Natural killer cell treated with Interleukin-12 subunit alpha and Interleukin-12 subunit beta and Interleukin-15 and Interleukin-18, amount 100 ng/mL, for 72 hours (primary cell): ENCODE measurements at regions not wholly inside any gene's neighbourhood (a gene's known extent, or its start where the extent isn't known, plus 50 kb on each side); places are given as distances from the start of the nearest gene placed in this dataset.

Source experiments
- ATAC-seq, 2 donors: fragments of 150-1000 bp; cut with Tn5 transposase in 1 of 2; sonication (Bioruptor Pico), chemical (Tn5 transposase) in 1 of 2; 2 replicates each; pipeline ENCODE4 v1.10.0; 2021
- DNase-seq: peaks from one replicate; pipeline ENCODE4 v3.0.0; 2022; ENCODE audit warnings: low spot score
- H3K27ac Mint-ChIP-seq, 2 donors: 1 replicate in 1 of 2; 2 replicates in 1 of 2; pipeline ENCODE4 v1.8.0; 2022; ENCODE audit warnings: mixed read lengths in 2 of 2, mild to moderate bottlenecking in 1 of 2, moderate library complexity in 1 of 2
- H3K27me3 Mint-ChIP-seq, 2 donors: 1 replicate in 1 of 2; 2 replicates in 1 of 2; pipeline ENCODE4 v1.8.0; 2022; ENCODE audit warnings: mixed read lengths in 2 of 2
- H3K36me3 Mint-ChIP-seq: one replicate; pipeline ENCODE4 v1.8.0; 2022; ENCODE audit warnings: mixed read lengths
- H3K4me1 Mint-ChIP-seq, 2 donors: 1 replicate in 1 of 2; 2 replicates in 1 of 2; pipeline ENCODE4 v1.8.0; 2022; ENCODE audit warnings: low read depth in 2 of 2, mixed read lengths in 2 of 2, mild to moderate bottlenecking in 1 of 2
- H3K4me3 Mint-ChIP-seq: one replicate; pipeline ENCODE4 v1.8.0; 2022; ENCODE audit warnings: mixed read lengths
- H3K9me3 Mint-ChIP-seq: 2 replicates; pipeline ENCODE4 v1.8.0; 2022; ENCODE audit warnings: mixed read lengths

DNA sequence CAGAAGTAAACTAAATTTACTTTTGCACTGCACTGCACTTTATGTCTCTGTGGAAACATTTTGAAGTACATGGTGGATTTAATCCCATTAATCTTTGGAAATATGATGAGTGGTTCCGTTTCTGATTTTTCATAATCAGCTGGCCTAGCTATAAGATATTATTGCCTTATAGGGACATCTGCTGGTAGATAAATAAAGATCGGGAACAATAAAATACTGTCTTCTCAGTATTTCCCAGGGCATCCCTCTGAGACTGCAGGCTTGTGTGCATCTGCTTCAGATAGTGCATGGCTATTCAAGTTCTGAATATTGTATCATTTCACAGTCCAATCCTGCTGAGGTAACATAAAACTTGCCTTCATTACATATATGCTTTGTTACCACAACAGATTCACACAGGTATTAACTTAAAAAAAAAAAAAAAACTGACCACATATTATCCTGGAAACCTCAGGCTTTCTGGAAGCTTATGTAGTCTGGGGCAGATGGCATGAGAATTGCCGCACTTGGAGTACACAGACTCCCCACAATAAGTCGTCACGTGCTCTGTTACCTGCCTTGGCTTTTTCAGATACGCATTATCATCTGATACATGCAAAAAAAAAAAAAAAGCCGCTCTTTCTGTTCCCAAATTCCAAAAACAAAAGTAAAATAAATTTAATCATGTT lies 330.8 kb upstream of the AGTR1 start:
- no peak overlapping the region for H3K4me3 Mint-ChIP-seq
- no peaks in the 10 kb centered on the region for H3K4me1 Mint-ChIP-seq
- no peaks in the 10 kb centered on the region for H3K36me3 Mint-ChIP-seq
- no peak for DNase-seq
- peaks cover 2% of the 10 kb centered on the region for H3K9me3 Mint-ChIP-seq
- H3K27ac Mint-ChIP-seq = no peak overlapping the region
- H3K27me3 Mint-ChIP-seq = no peaks in the 10 kb centered on the region
- no peak for ATAC-seq

DNA sequence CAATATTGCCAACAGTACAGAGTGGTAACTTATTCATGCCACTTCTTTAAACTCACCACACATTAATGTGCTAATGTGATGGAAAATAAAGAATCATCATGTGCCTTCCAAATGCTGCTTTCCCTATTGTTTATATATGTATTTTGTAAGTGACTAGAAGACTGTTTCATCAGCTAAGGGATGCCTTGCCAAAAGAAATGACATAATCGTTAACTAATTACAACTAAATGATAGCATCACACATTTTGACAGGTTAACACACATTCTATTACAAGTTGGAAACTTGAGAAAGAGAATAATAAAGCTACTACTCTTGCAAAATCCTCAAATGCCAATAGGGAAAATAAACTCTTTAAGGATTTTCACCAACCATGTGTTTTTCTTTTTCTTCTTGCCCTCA lies 329.9 kb upstream of the AGTR1 start:
- Mint-ChIP-seq H3K27ac (no peak overlapping the region), H3K9me3 (peaks cover 2% of the 10 kb centered on the region), H3K36me3 (no peaks in the 10 kb centered on the region), H3K27me3 (no peaks in the 10 kb centered on the region), H3K4me1 (no peaks in the 10 kb centered on the region), H3K4me3 (no peak overlapping the region)
- no peak for DNase-seq
- no peak for ATAC-seq

DNA sequence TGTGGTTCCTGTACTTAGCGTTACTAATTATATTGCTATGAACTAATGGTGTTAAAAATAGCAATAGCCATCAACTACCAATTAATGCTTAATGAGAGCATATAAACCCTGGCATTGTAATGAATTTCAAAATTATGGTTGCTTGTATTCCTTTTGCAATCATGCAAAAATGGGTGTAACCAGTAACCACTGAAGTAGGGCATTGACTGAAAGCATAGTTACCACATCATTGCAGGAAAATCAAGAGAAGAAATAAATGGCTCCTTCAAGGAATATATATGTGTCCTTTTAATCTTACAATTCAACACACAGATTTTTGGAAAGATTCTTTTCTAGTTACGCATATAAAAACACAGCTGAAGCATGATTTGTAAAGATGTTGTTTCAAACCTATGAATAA lies 328.3 kb upstream of the AGTR1 start:
- no peak for ATAC-seq
- no peak for DNase-seq
- Mint-ChIP-seq H3K4me3 (no peak overlapping the region), H3K4me1 (no peaks in the 10 kb centered on the region), H3K27me3 (no peaks in the 10 kb centered on the region), H3K9me3 (peaks cover 2% of the 10 kb centered on the region), H3K27ac (no peak overlapping the region), H3K36me3 (no peaks in the 10 kb centered on the region)

DNA sequence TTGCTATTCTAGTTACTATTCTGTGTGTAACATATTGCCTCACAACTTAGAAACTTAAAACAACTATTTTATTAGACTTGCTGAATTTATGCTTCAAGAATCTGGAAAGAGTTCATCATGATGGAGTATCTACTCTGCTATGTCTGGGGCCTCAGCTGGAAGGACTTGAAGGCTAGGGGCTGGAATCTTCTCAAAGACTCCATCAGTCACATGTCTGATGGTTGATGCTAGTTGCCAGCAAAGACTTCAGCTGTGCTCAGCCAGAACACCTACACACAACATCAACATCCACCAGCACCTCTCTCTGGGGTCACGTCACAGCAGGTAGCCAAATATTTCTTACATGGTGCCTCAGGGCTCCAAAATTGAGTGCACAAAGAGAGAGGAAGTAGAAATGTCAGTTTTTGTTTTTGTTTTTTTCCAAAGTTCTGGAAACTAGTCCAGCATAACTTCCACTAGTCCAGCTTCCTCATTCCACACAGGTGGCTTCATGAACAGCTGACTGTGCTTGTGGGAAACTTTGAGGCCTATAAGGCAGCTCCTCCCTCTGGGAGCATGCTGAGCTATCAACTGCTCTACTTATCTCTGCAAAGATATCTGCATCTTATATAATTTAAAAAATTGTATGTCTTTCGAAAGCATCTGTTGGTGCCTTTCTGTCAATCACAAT lies 325.4 kb upstream of the AGTR1 start:
- no peak overlapping the region for H3K4me3 Mint-ChIP-seq
- H3K27me3 Mint-ChIP-seq = no peaks in the 10 kb centered on the region
- no peaks in the 10 kb centered on the region for H3K36me3 Mint-ChIP-seq
- no peaks in the 10 kb centered on the region for H3K4me1 Mint-ChIP-seq
- no peak overlapping the region for H3K27ac Mint-ChIP-seq
- DNase-seq = no peak
- no peak for ATAC-seq
- peaks cover 2% of the 10 kb centered on the region for H3K9me3 Mint-ChIP-seq

DNA sequence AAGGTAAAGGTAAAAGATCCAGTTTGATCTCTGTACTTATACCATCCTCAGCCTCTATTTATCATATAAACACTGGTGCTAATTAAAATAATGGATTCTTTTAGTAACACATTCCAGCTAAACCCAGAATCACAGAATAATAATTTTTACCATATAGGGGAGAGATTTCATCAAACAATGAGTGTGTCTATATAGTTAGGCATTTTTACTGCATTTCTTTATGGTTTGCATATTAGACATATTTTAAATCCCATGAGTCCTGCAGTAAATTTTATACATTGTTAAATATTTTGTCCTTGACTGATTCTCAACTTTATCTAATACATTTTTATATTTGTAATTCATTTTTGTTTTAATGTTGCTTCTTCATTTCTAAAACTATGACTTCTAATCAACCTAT lies 323.7 kb upstream of the AGTR1 start:
- no peaks in the 10 kb centered on the region for H3K4me1 Mint-ChIP-seq
- H3K36me3 Mint-ChIP-seq = no peaks in the 10 kb centered on the region
- H3K9me3 Mint-ChIP-seq = peaks cover 2% of the 10 kb centered on the region
- ATAC-seq = no peak
- H3K27me3 Mint-ChIP-seq = no peaks in the 10 kb centered on the region
- no peak overlapping the region for H3K27ac Mint-ChIP-seq
- no peak for DNase-seq
- no peak overlapping the region for H3K4me3 Mint-ChIP-seq

DNA sequence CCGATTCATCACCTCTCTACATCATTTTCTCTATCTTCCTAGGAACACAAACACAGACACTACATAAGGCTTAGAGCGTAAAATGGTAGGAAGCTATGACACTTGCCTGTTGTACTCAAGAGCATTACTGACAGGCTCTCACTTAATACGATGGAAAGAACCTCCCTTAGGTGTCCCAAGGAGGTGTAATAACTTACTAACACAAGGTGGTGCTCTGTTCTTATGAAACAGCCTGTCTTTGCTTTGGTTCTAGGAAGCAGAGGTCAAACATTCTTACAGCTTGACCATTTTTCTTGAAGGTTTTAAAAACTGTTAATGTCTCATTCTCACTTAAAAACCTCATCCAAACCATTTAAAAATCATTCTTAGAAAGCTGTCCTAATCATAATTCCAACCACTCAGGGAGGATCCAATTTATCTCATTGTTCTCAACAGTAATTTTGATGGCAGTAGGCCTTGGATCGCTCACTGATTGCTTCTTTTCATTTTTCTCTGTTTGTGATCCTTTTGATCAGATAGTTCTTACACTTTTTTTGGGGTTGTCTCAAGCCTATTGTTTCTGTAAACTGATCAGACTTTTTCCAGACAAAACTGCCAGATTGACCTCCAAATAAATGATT lies 317.8 kb upstream of the AGTR1 start:
- H3K9me3 Mint-ChIP-seq = peaks cover 2% of the 10 kb centered on the region

DNA sequence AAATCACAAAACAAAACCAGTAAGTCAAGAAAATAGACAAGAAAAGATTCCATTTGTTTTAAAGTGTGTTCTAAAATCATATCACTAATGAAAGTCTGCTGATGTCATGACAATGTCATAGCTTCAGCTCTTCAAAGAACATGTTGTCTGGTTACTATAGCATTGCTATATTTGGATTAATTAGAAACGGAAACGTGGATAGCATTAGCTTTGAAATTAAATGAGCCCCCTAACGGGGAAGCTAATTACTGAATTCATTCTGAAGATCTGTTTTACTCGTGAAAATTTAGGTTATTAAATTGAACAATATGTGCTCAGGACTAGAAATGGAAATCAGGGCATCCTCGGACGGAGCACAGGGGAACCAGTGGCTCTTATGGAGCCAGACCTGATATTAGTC lies 316.7 kb upstream of the AGTR1 start:
- Mint-ChIP-seq H3K9me3 (peaks cover 2% of the 10 kb centered on the region), H3K4me3 (no peak overlapping the region), H3K4me1 (no peaks in the 10 kb centered on the region), H3K27ac (no peak overlapping the region), H3K27me3 (no peaks in the 10 kb centered on the region), H3K36me3 (no peaks in the 10 kb centered on the region)
- ATAC-seq = no peak
- DNase-seq = no peak

More for the DNA sequence above, 317.8 kb upstream of the AGTR1 start:
- Mint-ChIP-seq H3K4me1 (no peaks in the 10 kb centered on the region), H3K27me3 (no peaks in the 10 kb centered on the region), H3K36me3 (no peaks in the 10 kb centered on the region), H3K4me3 (no peak overlapping the region), H3K27ac (no peak overlapping the region)
- DNase-seq = no peak
- ATAC-seq = no peak

DNA sequence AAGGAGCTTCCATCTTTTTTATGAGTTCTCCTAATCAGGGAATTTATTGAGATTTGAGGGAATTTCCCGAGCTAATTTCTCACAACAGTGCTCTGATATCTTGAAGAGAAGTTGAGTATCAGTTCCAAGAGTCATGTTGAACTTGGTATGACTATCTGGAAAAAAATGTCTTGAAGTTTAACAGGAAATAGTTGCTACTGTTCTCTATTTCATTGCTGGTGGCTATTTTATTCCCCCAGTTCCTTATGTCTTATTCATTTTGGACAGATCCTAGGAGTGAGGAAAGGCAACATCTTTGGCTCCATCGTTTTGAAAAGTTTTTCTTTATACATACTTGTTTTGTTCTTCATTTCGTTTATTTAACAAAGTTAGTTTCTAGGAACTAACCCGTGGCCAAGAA lies 307.8 kb upstream of the AGTR1 start:
- Mint-ChIP-seq H3K4me1 (no peaks in the 10 kb centered on the region), H3K27ac (no peak overlapping the region), H3K9me3 (peaks cover 14% of the 10 kb centered on the region), H3K36me3 (no peaks in the 10 kb centered on the region), H3K27me3 (no peaks in the 10 kb centered on the region), H3K4me3 (no peak overlapping the region)
- ATAC-seq = no peak
- no peak for DNase-seq

DNA sequence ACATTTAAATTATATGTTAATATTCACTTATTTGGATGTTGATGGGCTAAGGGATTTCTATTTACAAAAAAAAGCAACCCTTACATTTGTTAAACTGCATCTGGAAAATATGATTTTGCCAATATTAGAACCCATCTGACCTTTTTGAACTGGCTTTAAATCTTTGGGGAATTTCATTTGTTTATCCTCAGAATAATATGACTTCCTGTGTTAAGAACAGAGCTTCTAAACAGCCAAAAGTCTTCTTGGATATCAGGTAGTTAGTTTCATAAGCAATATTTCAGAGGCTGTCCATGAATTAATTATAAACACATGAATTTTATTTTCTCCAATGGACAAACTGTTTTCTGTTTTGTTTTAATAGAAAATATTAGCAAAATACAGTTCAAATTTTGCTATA lies 301.9 kb upstream of the AGTR1 start:
- DNase-seq (no peak), ATAC-seq (no peak)
- no peaks in the 10 kb centered on the region for H3K4me1 Mint-ChIP-seq
- no peaks in the 10 kb centered on the region for H3K36me3 Mint-ChIP-seq
- peaks cover 14% of the 10 kb centered on the region for H3K9me3 Mint-ChIP-seq
- H3K27ac Mint-ChIP-seq = no peak overlapping the region
- H3K4me3 Mint-ChIP-seq = no peak overlapping the region
- H3K27me3 Mint-ChIP-seq = no peaks in the 10 kb centered on the region

DNA sequence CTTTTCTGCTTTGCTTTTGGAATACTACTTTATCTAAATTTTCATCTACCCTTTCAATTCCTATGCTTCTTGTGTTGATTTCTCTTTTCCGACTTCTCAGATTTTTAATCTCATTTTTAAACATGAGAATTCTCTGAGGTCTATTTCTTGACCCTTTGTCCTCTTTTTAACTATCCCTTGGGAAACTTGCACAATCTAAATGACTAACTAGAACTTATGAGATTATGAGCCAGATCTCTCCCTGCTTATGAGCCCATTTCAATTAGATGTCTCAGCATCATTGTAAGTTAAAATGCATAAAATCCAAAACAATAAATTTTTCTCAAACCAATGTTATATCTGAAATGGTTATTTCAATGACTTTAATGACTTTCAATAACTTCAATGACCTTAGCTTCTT lies 296.9 kb upstream of the AGTR1 start:
- Mint-ChIP-seq H3K9me3 (peaks cover 13% of the 10 kb centered on the region), H3K4me1 (no peaks in the 10 kb centered on the region), H3K27me3 (no peaks in the 10 kb centered on the region), H3K36me3 (no peaks in the 10 kb centered on the region), H3K27ac (no peak overlapping the region), H3K4me3 (no peak overlapping the region)
- no peak for ATAC-seq
- DNase-seq = no peak

DNA sequence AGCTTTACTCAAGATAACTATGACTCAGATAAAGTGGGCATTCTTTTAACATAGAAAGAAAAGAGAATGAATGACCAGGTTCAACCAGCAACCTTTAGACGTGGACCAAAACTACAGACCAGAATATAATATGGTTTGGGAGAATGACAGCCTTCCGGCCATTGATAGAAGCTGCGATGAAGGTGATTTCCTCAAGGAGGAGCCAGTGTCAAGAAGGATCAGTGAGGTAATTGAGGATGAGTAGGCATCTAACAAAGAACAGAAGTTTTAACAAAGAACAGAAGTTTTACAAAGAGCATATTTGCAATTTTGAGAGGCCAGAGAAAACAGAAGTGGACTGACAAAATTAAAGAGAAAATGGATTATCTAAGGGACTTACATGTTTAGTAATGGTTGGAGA lies 289.0 kb upstream of the AGTR1 start:
- Mint-ChIP-seq H3K27ac (no peak overlapping the region), H3K27me3 (no peaks in the 10 kb centered on the region), H3K4me1 (no peaks in the 10 kb centered on the region), H3K9me3 (peaks cover 18% of the 10 kb centered on the region), H3K4me3 (no peak overlapping the region), H3K36me3 (no peaks in the 10 kb centered on the region)
- DNase-seq = no peak
- no peak for ATAC-seq

DNA sequence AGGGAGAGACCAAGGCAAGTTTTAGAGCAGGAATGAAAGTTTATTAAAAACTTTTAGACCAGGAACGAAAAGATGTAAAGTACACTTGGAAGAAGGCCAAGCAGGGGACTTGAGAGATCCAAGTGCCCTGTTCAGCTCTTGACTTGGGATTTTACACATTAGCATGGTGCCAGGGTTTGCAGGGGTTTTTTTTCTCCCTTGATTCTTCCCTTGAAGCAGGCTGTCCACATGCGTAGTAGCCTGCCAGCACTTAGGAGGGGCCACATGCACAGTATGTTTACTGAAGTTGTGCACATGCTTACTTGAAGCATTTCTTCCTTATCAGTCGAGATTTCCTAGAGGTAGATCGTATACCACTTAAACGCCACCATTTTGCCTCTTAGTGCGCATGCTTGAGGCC lies 277.5 kb upstream of the AGTR1 start:
- Mint-ChIP-seq H3K27me3 (no peaks in the 10 kb centered on the region), H3K9me3 (peaks cover 8% of the 10 kb centered on the region), H3K27ac (no peak overlapping the region), H3K36me3 (no peaks in the 10 kb centered on the region), H3K4me1 (no peaks in the 10 kb centered on the region), H3K4me3 (no peak overlapping the region)
- ATAC-seq = no peak
- no peak for DNase-seq

DNA sequence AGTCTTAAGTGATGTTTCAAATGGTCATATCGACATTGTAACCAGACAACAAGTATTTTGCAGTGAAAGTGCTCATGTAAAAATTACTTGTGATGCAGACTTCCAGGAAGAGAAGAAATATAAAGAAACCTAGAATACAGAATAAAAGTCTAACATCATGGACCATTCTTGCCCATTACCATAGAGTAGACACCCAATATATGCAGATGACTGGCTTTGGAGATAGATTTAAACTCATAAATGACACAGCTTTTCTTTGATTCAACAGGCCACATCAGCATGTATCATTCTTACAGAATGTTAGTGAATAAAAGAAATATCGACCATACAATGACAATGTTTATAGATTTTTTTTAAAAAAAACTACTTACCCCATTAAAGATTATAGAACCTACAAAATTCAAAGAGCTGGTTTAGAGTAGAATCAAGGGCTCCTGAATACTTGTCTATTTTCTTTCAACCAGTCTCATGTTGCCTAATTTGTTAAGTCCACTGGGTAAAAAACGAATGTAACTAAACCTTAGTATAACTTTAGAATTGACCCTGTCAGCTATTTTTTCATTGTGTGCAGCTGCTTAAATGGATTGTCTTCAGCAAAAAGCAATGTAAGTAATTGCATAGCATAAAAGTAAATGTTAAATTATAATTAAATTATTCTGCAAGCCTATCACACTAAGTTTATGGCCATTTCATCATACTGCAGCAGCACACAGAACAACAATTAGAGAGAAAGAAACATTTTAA lies 268.7 kb upstream of the AGTR1 start:
- ATAC-seq = no peak
- H3K27me3 Mint-ChIP-seq = no peaks in the 10 kb centered on the region
- peaks cover 3% of the 10 kb centered on the region for H3K9me3 Mint-ChIP-seq
- no peaks in the 10 kb centered on the region for H3K36me3 Mint-ChIP-seq
- H3K27ac Mint-ChIP-seq = no peak overlapping the region
- no peaks in the 10 kb centered on the region for H3K4me1 Mint-ChIP-seq
- DNase-seq = no peak
- H3K4me3 Mint-ChIP-seq = no peak overlapping the region

DNA sequence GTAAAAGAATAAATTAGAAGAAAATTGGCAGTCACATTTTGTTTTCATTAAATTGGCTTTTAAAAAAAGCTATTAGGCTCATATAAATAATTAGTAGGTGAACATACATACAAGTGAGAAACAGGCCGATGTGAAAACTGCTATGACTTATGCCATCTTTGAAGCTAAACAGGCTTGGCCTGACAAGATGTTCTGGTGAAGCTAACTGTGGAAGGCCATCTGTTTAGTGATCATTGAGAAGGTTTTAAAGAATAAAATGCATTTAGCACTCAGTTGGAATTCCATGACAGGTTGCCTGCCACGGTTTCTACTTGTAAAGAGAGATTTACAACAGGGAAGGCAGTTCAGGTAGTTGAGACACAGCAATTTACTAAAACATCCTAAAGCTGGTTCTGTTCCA lies 264.0 kb upstream of the AGTR1 start:
- DNase-seq = no peak
- H3K9me3 Mint-ChIP-seq = peaks cover 16% of the 10 kb centered on the region
- H3K27me3 Mint-ChIP-seq = no peaks in the 10 kb centered on the region
- H3K4me1 Mint-ChIP-seq = no peaks in the 10 kb centered on the region
- H3K27ac Mint-ChIP-seq = no peak overlapping the region
- no peaks in the 10 kb centered on the region for H3K36me3 Mint-ChIP-seq
- H3K4me3 Mint-ChIP-seq = no peak overlapping the region
- no peak for ATAC-seq
